Glutamatergic neuron (in vitro differentiated cells): ENCODE measurements at regions not wholly inside any gene's neighbourhood (a gene's known extent, or its start where the extent isn't known, plus 50 kb on each side); places are given as distances from the start of the nearest gene placed in this dataset.

Experiments used
- DNase-seq: peaks from one replicate; pipeline ENCODE4 v3.0.0; 2022
- H3K27ac Mint-ChIP-seq: one replicate; pipeline ENCODE4 v1.8.0; 2020; ENCODE audit warnings: mild to moderate bottlenecking, mixed read lengths, inconsistent platforms; ENCODE audit not compliant: unreplicated experiment
- H3K27me3 Mint-ChIP-seq: one replicate; pipeline ENCODE4 v1.8.0; 2020; ENCODE audit warnings: mild to moderate bottlenecking, moderate library complexity, mixed read lengths, inconsistent platforms; ENCODE audit not compliant: unreplicated experiment
- H3K36me3 Mint-ChIP-seq: one replicate; pipeline ENCODE4 v1.8.0; 2020; ENCODE audit warnings: mild to moderate bottlenecking, mixed read lengths, inconsistent platforms; ENCODE audit not compliant: unreplicated experiment
- H3K4me1 Mint-ChIP-seq: one replicate; pipeline ENCODE4 v1.8.0; 2020; ENCODE audit warnings: mild to moderate bottlenecking, low read depth, mixed read lengths, inconsistent platforms; ENCODE audit not compliant: unreplicated experiment
- H3K4me3 Mint-ChIP-seq: one replicate; pipeline ENCODE4 v1.8.0; 2020; ENCODE audit warnings: mild to moderate bottlenecking, mixed read lengths, inconsistent platforms; ENCODE audit not compliant: unreplicated experiment
- H3K9me3 Mint-ChIP-seq: one replicate; pipeline ENCODE4 v1.8.0; 2020; ENCODE audit warnings: mild to moderate bottlenecking, moderate library complexity, mixed read lengths, inconsistent platforms; ENCODE audit not compliant: unreplicated experiment
- CTCF ChIP-seq: fragments of 200-600 bp; sonication (generic); IDR thresholded peaks from one replicate; pipeline ENCODE4 v1.5.0; 2021; ENCODE audit not compliant: partially characterized antibody, unreplicated experiment

GRCh38 chr21:38678827-38679226 lies 126.9 kb upstream of the ETS2 start:
- no peak for DNase-seq
- no peak overlapping the region for H3K4me3 Mint-ChIP-seq
- H3K27ac Mint-ChIP-seq = no peak overlapping the region
- H3K27me3 Mint-ChIP-seq = peaks cover 9% of the 10 kb centered on the region
- TF ChIP-seq CTCF = no peak
- no peaks in the 10 kb centered on the region for H3K9me3 Mint-ChIP-seq
- no peaks in the 10 kb centered on the region for H3K4me1 Mint-ChIP-seq
- H3K36me3 Mint-ChIP-seq = no peaks in the 10 kb centered on the region

GRCh38 chr21:38679534-38679933 lies 126.2 kb upstream of the ETS2 start:
- Mint-ChIP-seq H3K4me3 (no peak overlapping the region), H3K27me3 (peaks cover 9% of the 10 kb centered on the region), H3K36me3 (no peaks in the 10 kb centered on the region), H3K9me3 (no peaks in the 10 kb centered on the region), H3K4me1 (no peaks in the 10 kb centered on the region), H3K27ac (no peak overlapping the region)
- no peak for DNase-seq
- TF ChIP-seq CTCF = no peak

GRCh38 chr21:38680401-38680800 lies 125.3 kb upstream of the ETS2 start:
- no peak overlapping the region for H3K27ac Mint-ChIP-seq
- DNase-seq = no peak
- TF ChIP-seq CTCF = no peak
- H3K36me3 Mint-ChIP-seq = no peaks in the 10 kb centered on the region
- no peaks in the 10 kb centered on the region for H3K9me3 Mint-ChIP-seq
- no peak overlapping the region for H3K4me3 Mint-ChIP-seq
- peaks cover 9% of the 10 kb centered on the region for H3K27me3 Mint-ChIP-seq
- H3K4me1 Mint-ChIP-seq = no peaks in the 10 kb centered on the region

GRCh38 chr21:38683222-38683621 lies 122.5 kb upstream of the ETS2 start:
- Mint-ChIP-seq H3K4me3 (no peak overlapping the region), H3K4me1 (no peaks in the 10 kb centered on the region), H3K9me3 (peaks cover 1% of the 10 kb centered on the region), H3K27me3 (peaks cover 1% of the 10 kb centered on the region), H3K36me3 (no peaks in the 10 kb centered on the region), H3K27ac (no peak overlapping the region)
- DNase-seq = no peak
- TF ChIP-seq CTCF = no peak

- Mint-ChIP-seq H3K27ac (no peak overlapping the region), H3K27me3 (no peaks in the 10 kb centered on the region), H3K4me1 (no peaks in the 10 kb centered on the region), H3K36me3 (no peaks in the 10 kb centered on the region), H3K9me3 (peaks cover 8% of the 10 kb centered on the region), H3K4me3 (no peak overlapping the region)
- no peak for TF ChIP-seq CTCF
- no peak for DNase-seq
Observed at GRCh38 chr21:38688068-38688467, 117.7 kb upstream of the ETS2 start.
